Thyroid gland (tissue), 4 donors: ENCODE measurements at regions not wholly inside any gene's neighbourhood (a gene's known extent, or its start where the extent isn't known, plus 50 kb on each side); places are given as distances from the start of the nearest gene placed in this dataset.

Source experiments
- POLR2A ChIP-seq, 2 donors: fragments of 450-650 bp; IDR thresholded peaks; one replicate each; pipeline ENCODE4 v1.6.1; 2017; ENCODE audit warnings: antibody characterized with exemption in 2 of 2, mild to moderate bottlenecking in 2 of 2, moderate library complexity in 1 of 2
- TF ChIP-seq, protein P1 (sequence below), 6 experiments: fragments of 200-600 bp in 3 of 6; fragments of 450-650 bp in 3 of 6; sonication (generic) in 3 of 6; IDR thresholded peaks; one replicate each; pipeline ENCODE4 v1.5.1; 2016 to 2019; ENCODE audit warnings: antibody characterized with exemption in 6 of 6, mild to moderate bottlenecking in 2 of 6, inconsistent platforms in 1 of 6, moderate library complexity in 1 of 6

DNA sequence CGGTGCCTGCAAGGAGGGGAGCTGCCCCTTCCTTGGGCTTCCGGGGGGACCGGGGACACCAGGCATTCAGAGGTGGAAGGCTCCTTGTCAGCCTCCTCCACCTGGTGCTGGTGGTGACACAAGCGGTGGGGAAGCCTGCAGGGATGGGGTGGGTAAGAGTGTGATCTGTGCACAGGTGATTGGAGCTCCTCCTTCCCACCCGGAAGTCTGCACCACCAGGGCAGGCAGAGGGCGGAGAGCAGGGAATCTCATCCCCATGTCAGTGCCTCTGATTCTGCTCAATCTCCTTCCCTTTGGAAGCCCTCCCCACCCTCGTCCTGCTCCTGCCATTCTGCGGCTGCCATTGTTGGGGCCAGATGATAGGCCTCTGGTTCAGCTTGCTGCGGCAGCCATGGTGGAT, 238.1 kb upstream of the CRY1 start:
- TF ChIP-seq, protein P1, sequence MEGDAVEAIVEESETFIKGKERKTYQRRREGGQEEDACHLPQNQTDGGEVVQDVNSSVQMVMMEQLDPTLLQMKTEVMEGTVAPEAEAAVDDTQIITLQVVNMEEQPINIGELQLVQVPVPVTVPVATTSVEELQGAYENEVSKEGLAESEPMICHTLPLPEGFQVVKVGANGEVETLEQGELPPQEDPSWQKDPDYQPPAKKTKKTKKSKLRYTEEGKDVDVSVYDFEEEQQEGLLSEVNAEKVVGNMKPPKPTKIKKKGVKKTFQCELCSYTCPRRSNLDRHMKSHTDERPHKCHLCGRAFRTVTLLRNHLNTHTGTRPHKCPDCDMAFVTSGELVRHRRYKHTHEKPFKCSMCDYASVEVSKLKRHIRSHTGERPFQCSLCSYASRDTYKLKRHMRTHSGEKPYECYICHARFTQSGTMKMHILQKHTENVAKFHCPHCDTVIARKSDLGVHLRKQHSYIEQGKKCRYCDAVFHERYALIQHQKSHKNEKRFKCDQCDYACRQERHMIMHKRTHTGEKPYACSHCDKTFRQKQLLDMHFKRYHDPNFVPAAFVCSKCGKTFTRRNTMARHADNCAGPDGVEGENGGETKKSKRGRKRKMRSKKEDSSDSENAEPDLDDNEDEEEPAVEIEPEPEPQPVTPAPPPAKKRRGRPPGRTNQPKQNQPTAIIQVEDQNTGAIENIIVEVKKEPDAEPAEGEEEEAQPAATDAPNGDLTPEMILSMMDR (IDR thresholded peaks at IDR 0.05) = no peak
- TF ChIP-seq POLR2A (IDR thresholded peaks at IDR 0.05) = no peak
